Endothelial cell of umbilical vein (primary cell): ENCODE measurements at regions not wholly inside any gene's neighbourhood (a gene's known extent, or its start where the extent isn't known, plus 50 kb on each side); places are given as distances from the start of the nearest gene placed in this dataset.

Experiments used
- BruUV-seq: library from RNA; stranded (reverse); fragments of 400-500 nt; replicated peaks from 2 replicates; lab custom pipeline; 2021; lab: Mats Ljungman, UMichigan
- CTCF ChIA-PET: fragments of 300-600, 350-600 bp; sonication (Branson Sonifier 250); formaldehyde crosslinking; loops from one replicate; lab custom pipeline; 2021; ENCODE audit warnings: antibody characterized with exemption, inconsistent platforms; lab: Charles Lee
- POLR2A ChIA-PET: fragments of 300-600, 350-600 bp; sonication (Branson Sonifier 250); formaldehyde crosslinking; loops from one replicate; lab custom pipeline; 2021; ENCODE audit warnings: antibody characterized with exemption, inconsistent platforms; lab: Charles Lee
- DNase-seq: peaks from one replicate; pipeline ENCODE4 v3.0.0-alpha.2; 2011; ENCODE audit warnings: low read depth, low spot score
- FAIRE-seq: peaks from 2 replicates; lab custom pipeline; 2011; peaks lifted over from hg19 to GRCh38; lab: Jason Lieb, UNC
- H2AFZ ChIP-seq: 2 replicates; pipeline ENCODE4 v1.6.0; 2012; ENCODE audit warnings: low read depth, low read length, control low read depth, inconsistent platforms
- H3K27ac ChIP-seq: 2 replicates; pipeline ENCODE4 v1.5.1; 2011; ENCODE audit warnings: low read depth, mild to moderate bottlenecking, control low read depth, low read length, moderate library complexity; ENCODE audit not compliant: insufficient read depth
- H3K27me3 ChIP-seq, 2 experiments: 2 replicates each; pipeline versions ENCODE4 v1.6.0 to v1.6.1; 2011; ENCODE audit warnings: low read length in 2 of 2, mixed read lengths in 1 of 2; ENCODE audit not compliant: control insufficient read depth in 2 of 2, insufficient read depth in 2 of 2
- H3K36me3 ChIP-seq, 2 experiments: 2 replicates in 1 of 2; 3 replicates in 1 of 2; pipeline ENCODE4 v1.5.1; 2011; ENCODE audit warnings: low read length in 2 of 2, mild to moderate bottlenecking in 1 of 2, moderate library complexity in 1 of 2; ENCODE audit not compliant: control insufficient read depth in 2 of 2, insufficient read depth in 2 of 2; ENCODE audit errors: extremely low read depth in 1 of 2
- H3K4me1 ChIP-seq: 3 replicates; pipeline ENCODE4 v1.5.1; 2011; ENCODE audit warnings: mild to moderate bottlenecking, low read length; ENCODE audit not compliant: control insufficient read depth, insufficient read depth; ENCODE audit errors: extremely low read depth
- H3K4me2 ChIP-seq: 2 replicates; pipeline ENCODE4 v1.6.1; 2011; ENCODE audit warnings: low read length, control low read depth, mixed read lengths; ENCODE audit not compliant: insufficient read depth
- H3K4me3 ChIP-seq, 3 experiments: fragments of 200-600 bp in 1 of 3; sonication (generic), shearing (Covaris generic) in 1 of 3; replicated peaks in 1 of 3; 2 replicates each; pipeline ENCODE4 v1.5.1; 2011 to 2016; ENCODE audit warnings: control low read depth in 3 of 3, low read length in 3 of 3, mild to moderate bottlenecking in 2 of 3, inconsistent platforms in 1 of 3, low read depth in 1 of 3, moderate library complexity in 1 of 3; ENCODE audit not compliant: insufficient read depth in 1 of 3
- H3K79me2 ChIP-seq: 2 replicates; pipeline ENCODE4 v1.6.0; 2012; ENCODE audit warnings: low read length, inconsistent platforms; ENCODE audit not compliant: control insufficient read depth, insufficient read depth
- H3K9ac ChIP-seq: replicated peaks from 2 replicates; pipeline ENCODE3; 2011; ENCODE audit warnings: low read length, control low read depth; ENCODE audit not compliant: insufficient read depth; ENCODE audit errors: extremely low read depth
- H3K9me1 ChIP-seq: replicated peaks from 3 replicates; pipeline ENCODE4 v1.6.0; 2011; ENCODE audit warnings: mild to moderate bottlenecking, low read length; ENCODE audit not compliant: control insufficient read depth, insufficient read depth; ENCODE audit errors: extremely low read depth
- H3K9me3 ChIP-seq: replicated peaks from 2 replicates; pipeline ENCODE4 v1.5.1; 2012; ENCODE audit warnings: low read length, inconsistent platforms; ENCODE audit not compliant: control insufficient read depth, insufficient read depth
- H4K20me1 ChIP-seq: replicated peaks from 2 replicates; pipeline ENCODE3; 2011; ENCODE audit warnings: mild to moderate bottlenecking, low read length; ENCODE audit not compliant: control insufficient read depth, insufficient read depth; ENCODE audit errors: extremely low read depth
- CTCF ChIP-seq, 2 donors: IDR thresholded peaks; 1 replicate in 1 of 2; 2 replicates in 1 of 2; pipeline ENCODE4 v1.5.1; 2011; ENCODE audit warnings: low read length in 2 of 2, mild to moderate bottlenecking in 2 of 2, moderate library complexity in 2 of 2, control low read depth in 1 of 2, inconsistent platforms in 1 of 2, low read depth in 1 of 2; ENCODE audit not compliant: insufficient read depth in 1 of 2; ENCODE audit errors: extremely low read depth in 1 of 2
- EZH2 ChIP-seq: IDR thresholded peaks from 2 replicates; pipeline ENCODE4 v1.6.1; 2012; ENCODE audit warnings: borderline replicate concordance, low read depth, mild to moderate bottlenecking, moderate library complexity, low read length, inconsistent platforms; ENCODE audit not compliant: severe bottlenecking
- FOS ChIP-seq: IDR thresholded peaks from 2 replicates; pipeline ENCODE4 v1.6.1; 2011; ENCODE audit warnings: mild to moderate bottlenecking, low read length, moderate library complexity, borderline replicate concordance; ENCODE audit not compliant: insufficient read depth
- GATA2 ChIP-seq: IDR thresholded peaks from 2 replicates; pipeline ENCODE4 v1.7.0; 2011; ENCODE audit warnings: low read depth, mild to moderate bottlenecking, moderate library complexity, mixed read lengths, low read length; ENCODE audit not compliant: insufficient read length, insufficient read depth
- JUN ChIP-seq: IDR thresholded peaks from 2 replicates; pipeline ENCODE4 v1.6.1; 2011; ENCODE audit warnings: borderline replicate concordance, low read depth; ENCODE audit not compliant: insufficient read length, insufficient read depth
- MAX ChIP-seq: IDR thresholded peaks from 2 replicates; pipeline ENCODE4 v1.6.1; 2011; ENCODE audit not compliant: insufficient read depth, insufficient read length
- MYC ChIP-seq: IDR thresholded peaks from one replicate; pipeline ENCODE4 v1.6.1; 2011; ENCODE audit warnings: mild to moderate bottlenecking, low read depth, low read length
- POLR2A ChIP-seq: IDR thresholded peaks from 2 replicates; pipeline ENCODE4 v1.6.1; 2012; ENCODE audit warnings: low read depth, mild to moderate bottlenecking, control low read depth, low read length
- POLR2AphosphoS5 ChIP-seq: IDR thresholded peaks from 2 replicates; pipeline ENCODE4 v1.6.1; 2012; ENCODE audit warnings: low read depth, mild to moderate bottlenecking, control low read depth, low read length, moderate library complexity; ENCODE audit not compliant: insufficient read depth
- dilution Hi-C: fragments of 300-500 bp; cut with MboI; formaldehyde crosslinking; loops from one replicate; pipeline ENCODE4 v1.15.0; 2019; ENCODE audit warnings: low sequenced_read_pairs; ENCODE audit not compliant: extremely low pct_ligation_motif_present
- intact Hi-C: fragments of 100-400 bp; cut with micrococcal nuclease; formaldehyde crosslinking; loops from one replicate; pipeline ENCODE4 v1.10.0; 2022

- dilution Hi-C loops (no loop called here), intact Hi-C loops (no loop called here)
- Histone ChIP-seq H3K9me3 (no peaks in the 10 kb centered on the region), H3K4me3 (no peak overlapping the region), H3K4me1 (no peaks in the 10 kb centered on the region), H2AFZ (no peak overlapping the region), H3K4me2 (no peak overlapping the region), H4K20me1 (no peaks in the 10 kb centered on the region), H3K9ac (no peak overlapping the region), H3K27ac (no peak overlapping the region), H3K79me2 (no peaks in the 10 kb centered on the region), H3K27me3 (no peaks in the 10 kb centered on the region), H3K9me1 (no peaks in the 10 kb centered on the region), H3K36me3 (no peaks in the 10 kb centered on the region)
- POLR2A ChIA-PET: no interaction called here
- TF ChIP-seq EZH2 (no peak), CTCF (IDR thresholded peaks at IDR 0.05; ENCODE audit: extremely low read depth in 1 of 2, insufficient read depth in 1 of 2, low read depth in 1 of 2, low read length in 2 of 2) (no peak), POLR2AphosphoS5 (no peak), POLR2A (no peak)
- FAIRE-seq (no peak), DNase-seq (no peak)
- BruUV-seq: no TSS peak
- CTCF ChIA-PET: interaction anchor here (1.1 kb wide), 1 partner anchor 63 kb away, joined by 3 read pairs; no protein-coding TSS in a partner anchor
These were observed 149.2 kb downstream of the CEP120 start for GRCh38 chr5:123273984-123274383.

- POLR2A ChIA-PET: no interaction called here
- Histone ChIP-seq H3K4me2 (no peak overlapping the region), H3K4me3 (no peak overlapping the region), H3K9me3 (no peaks in the 10 kb centered on the region), H3K27me3 (no peaks in the 10 kb centered on the region), H3K4me1 (no peaks in the 10 kb centered on the region), H3K36me3 (no peaks in the 10 kb centered on the region), H2AFZ (no peak overlapping the region), H4K20me1 (no peaks in the 10 kb centered on the region), H3K9me1 (no peaks in the 10 kb centered on the region), H3K27ac (no peak overlapping the region), H3K9ac (no peak overlapping the region), H3K79me2 (no peaks in the 10 kb centered on the region)
- no TSS peak for BruUV-seq
- intact Hi-C loops (no loop called here), dilution Hi-C loops (no loop called here)
- DNase-seq (no peak), FAIRE-seq (no peak)
- TF ChIP-seq JUN (no peak), POLR2AphosphoS5 (no peak), GATA2 (no peak), EZH2 (no peak), POLR2A (no peak), MAX (no peak), CTCF (IDR thresholded peaks at IDR 0.05; ENCODE audit: extremely low read depth in 1 of 2, insufficient read depth in 1 of 2, low read depth in 1 of 2, low read length in 2 of 2) (no peak), MYC (no peak), FOS (no peak)
- CTCF ChIA-PET: no interaction called here
These were observed 150.1 kb downstream of the CEP120 start for GRCh38 chr5:123273095-123273494.
